Activated CD8-positive, alpha-beta memory T cell treated with anti-CD3 and anti-CD28 coated beads, Interleukin-2, amount 10 ng/mL, durations not matched to agents 7 days and 5 days (primary cell): ENCODE measurements at regions not wholly inside any gene's neighbourhood (a gene's known extent, or its start where the extent isn't known, plus 50 kb on each side); places are given as distances from the start of the nearest gene placed in this dataset.

Source experiments
- ATAC-seq: fragments of 150-1000 bp; cut with Tn5 transposase; one replicate; pipeline ENCODE4 v1.10.0; 2021; ENCODE audit warnings: moderate library complexity
- CTCF ChIA-PET: fragments of 350-600 bp; sonication (Branson Sonifier 250); formaldehyde crosslinking; loops from one replicate; lab custom pipeline; 2021; ENCODE audit warnings: antibody characterized with exemption; lab: Charles Lee
- DNase-seq: peaks from one replicate; pipeline ENCODE4 v3.0.0-alpha.2; 2020
- H3K27ac Mint-ChIP-seq: one replicate; pipeline ENCODE4 v1.8.0; 2021; ENCODE audit warnings: mild to moderate bottlenecking, mixed read lengths
- H3K27me3 Mint-ChIP-seq: one replicate; pipeline ENCODE4 v1.8.0; 2021; ENCODE audit warnings: mixed read lengths
- H3K36me3 Mint-ChIP-seq: one replicate; pipeline ENCODE4 v1.8.0; 2021; ENCODE audit warnings: mild to moderate bottlenecking, mixed read lengths
- H3K4me1 Mint-ChIP-seq: one replicate; pipeline ENCODE4 v1.8.0; 2021; ENCODE audit warnings: mixed read lengths
- H3K4me3 Mint-ChIP-seq: one replicate; pipeline ENCODE4 v1.8.0; 2021; ENCODE audit warnings: mild to moderate bottlenecking, moderate library complexity, mixed read lengths
- H3K9me3 Mint-ChIP-seq: one replicate; pipeline ENCODE4 v1.8.0; 2022; ENCODE audit warnings: low read depth, mixed read lengths

GRCh38 chr1:234696148-234696576, 86.2 kb upstream of the IRF2BP2 start:
- Mint-ChIP-seq H3K27ac (no peak overlapping the region), H3K4me3 (no peak overlapping the region), H3K9me3 (no peaks in the 10 kb centered on the region), H3K36me3 (no peaks in the 10 kb centered on the region), H3K27me3 (peaks cover 2% of the 10 kb centered on the region), H3K4me1 (no peaks in the 10 kb centered on the region)
- CTCF ChIA-PET: no interaction called here
- ATAC-seq (no peak), DNase-seq (no peak)

GRCh38 chr1:234694661-234695060, 84.7 kb upstream of the IRF2BP2 start:
- Mint-ChIP-seq H3K9me3 (no peaks in the 10 kb centered on the region), H3K4me3 (no peak overlapping the region)

DNA sequence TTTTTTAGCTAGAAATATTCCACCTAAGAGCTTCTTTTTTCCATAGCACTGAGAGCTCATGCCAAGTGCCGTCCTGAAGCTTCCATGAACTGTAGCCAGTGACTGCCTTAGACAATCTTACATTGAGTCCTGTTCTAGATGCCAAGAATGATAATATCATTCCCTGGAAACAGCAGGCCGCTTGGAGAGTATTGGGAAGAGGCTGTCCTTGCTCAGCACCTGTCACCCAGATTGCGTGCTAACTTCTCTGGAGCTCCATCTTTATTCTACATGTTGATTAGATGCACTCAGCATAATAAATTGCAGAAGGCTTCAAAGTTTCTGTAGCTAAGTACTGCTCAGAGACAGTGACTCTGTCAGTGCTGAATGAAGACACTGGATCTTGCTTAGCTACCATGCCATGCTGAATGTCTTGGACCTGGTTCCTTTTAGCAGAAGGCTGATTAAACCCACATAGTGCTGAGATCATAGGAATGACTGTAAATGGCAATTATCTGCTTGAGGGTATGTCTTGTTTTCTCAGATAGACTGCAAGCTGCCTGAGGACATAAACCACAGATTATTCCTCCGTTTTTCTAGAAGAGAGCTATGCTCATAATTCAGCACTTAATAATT, 83.1 kb upstream of the IRF2BP2 start:
- CTCF ChIA-PET: no interaction called here
- no peaks in the 10 kb centered on the region for H3K9me3 Mint-ChIP-seq
- DNase-seq: no peak
- H3K27me3 Mint-ChIP-seq: peaks cover 2% of the 10 kb centered on the region
- H3K4me3 Mint-ChIP-seq: no peak overlapping the region
- no peaks in the 10 kb centered on the region for H3K36me3 Mint-ChIP-seq
- no peaks in the 10 kb centered on the region for H3K4me1 Mint-ChIP-seq
- no peak for ATAC-seq
- no peak overlapping the region for H3K27ac Mint-ChIP-seq

More at GRCh38 chr1:234694661-234695060, 84.7 kb upstream of the IRF2BP2 start:
- CTCF ChIA-PET: interaction anchor here (1.3 kb wide), 1 partner anchor 31 kb away, joined by 3 read pairs; no protein-coding TSS in a partner anchor
- H3K27me3 Mint-ChIP-seq: peaks cover 2% of the 10 kb centered on the region
- no peak for ATAC-seq
- H3K4me1 Mint-ChIP-seq: no peaks in the 10 kb centered on the region
- DNase-seq: no peak
- H3K27ac Mint-ChIP-seq: no peak overlapping the region
- H3K36me3 Mint-ChIP-seq: no peaks in the 10 kb centered on the region

DNA sequence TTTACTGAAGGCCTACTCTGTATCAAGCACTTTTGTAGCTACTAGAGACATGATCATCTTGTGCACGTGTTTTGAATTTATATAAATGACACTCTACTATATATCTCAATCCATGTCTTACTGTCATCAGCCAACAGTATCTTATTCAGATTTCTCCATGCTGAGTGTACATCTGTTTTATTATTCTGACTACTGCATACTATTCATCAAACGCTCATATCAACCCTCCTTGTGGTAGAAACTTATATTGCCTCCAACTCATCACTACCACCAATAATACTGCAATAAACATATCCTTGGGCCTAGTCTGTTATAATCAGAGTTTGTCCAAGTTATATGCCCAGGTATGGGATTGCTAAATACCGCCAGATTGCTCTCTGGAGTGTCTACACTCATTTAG, 81.6 kb upstream of the IRF2BP2 start:
- DNase-seq: no peak
- Mint-ChIP-seq H3K27ac (no peak overlapping the region), H3K27me3 (peaks cover 5% of the 10 kb centered on the region), H3K4me1 (no peaks in the 10 kb centered on the region), H3K36me3 (no peaks in the 10 kb centered on the region), H3K4me3 (no peak overlapping the region), H3K9me3 (peaks cover 1% of the 10 kb centered on the region)
- CTCF ChIA-PET: no interaction called here
- no peak for ATAC-seq

DNA sequence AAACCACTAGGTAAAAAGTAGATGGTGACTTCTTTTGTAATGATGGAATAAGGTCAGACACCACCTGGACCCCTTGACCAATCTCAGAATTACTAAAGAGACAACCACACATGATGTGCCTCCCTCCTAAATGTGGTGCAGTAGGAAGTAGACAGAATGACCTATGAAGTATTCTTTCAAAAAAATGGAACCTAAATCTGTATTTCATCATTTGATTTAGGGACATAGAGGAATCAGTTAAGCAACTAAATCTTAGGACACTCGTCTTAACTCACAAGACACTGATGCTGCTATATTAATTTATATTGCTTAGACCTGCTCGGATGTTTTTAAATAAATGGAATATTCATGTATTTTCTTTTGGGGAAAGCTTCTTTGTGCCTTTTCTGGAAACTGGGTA, 80.9 kb upstream of the IRF2BP2 start:
- Mint-ChIP-seq H3K36me3 (peaks cover 2% of the 10 kb centered on the region), H3K9me3 (peaks cover 4% of the 10 kb centered on the region), H3K4me3 (no peak overlapping the region), H3K4me1 (no peaks in the 10 kb centered on the region), H3K27ac (no peak overlapping the region), H3K27me3 (peaks cover 5% of the 10 kb centered on the region)
- CTCF ChIA-PET: no interaction called here
- ATAC-seq (no peak), DNase-seq (no peak)

GRCh38 chr1:234689236-234689635, 79.3 kb upstream of the IRF2BP2 start:
- Mint-ChIP-seq H3K36me3 (peaks cover 4% of the 10 kb centered on the region), H3K4me1 (no peaks in the 10 kb centered on the region), H3K9me3 (peaks cover 6% of the 10 kb centered on the region), H3K27ac (no peak overlapping the region), H3K4me3 (no peak overlapping the region), H3K27me3 (peaks cover 6% of the 10 kb centered on the region)
- CTCF ChIA-PET: no interaction called here
- DNase-seq: no peak
- no peak for ATAC-seq

DNA sequence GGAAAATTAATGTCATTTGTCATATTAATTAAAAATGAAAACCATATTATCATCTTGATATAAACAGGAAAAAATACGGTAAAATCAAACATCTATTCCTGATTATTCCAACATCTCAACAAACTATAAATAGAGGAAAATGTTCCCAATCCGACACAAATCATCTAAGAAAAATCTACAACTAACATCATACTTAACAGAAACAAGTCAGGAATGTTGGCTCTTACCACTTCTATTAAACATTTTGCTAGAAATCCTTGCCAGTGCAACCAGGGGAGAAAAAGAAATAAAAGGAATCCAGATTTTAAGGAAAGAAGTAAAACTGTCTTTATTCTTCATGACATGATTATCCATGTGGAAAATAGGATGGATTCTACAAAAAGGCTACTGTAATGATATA, 77.0 kb upstream of the IRF2BP2 start:
- no peak for DNase-seq
- H3K4me1 Mint-ChIP-seq: no peaks in the 10 kb centered on the region
- peaks cover 6% of the 10 kb centered on the region for H3K27me3 Mint-ChIP-seq
- ATAC-seq: no peak
- peaks cover 6% of the 10 kb centered on the region for H3K9me3 Mint-ChIP-seq
- CTCF ChIA-PET: no interaction called here
- H3K36me3 Mint-ChIP-seq: peaks cover 4% of the 10 kb centered on the region
- H3K27ac Mint-ChIP-seq: no peak overlapping the region
- H3K4me3 Mint-ChIP-seq: no peak overlapping the region

GRCh38 chr1:234686035-234686434, 76.1 kb upstream of the IRF2BP2 start:
- Mint-ChIP-seq H3K36me3 (peaks cover 4% of the 10 kb centered on the region), H3K9me3 (peaks cover 6% of the 10 kb centered on the region), H3K4me3 (no peak overlapping the region), H3K27ac (no peak overlapping the region), H3K4me1 (no peaks in the 10 kb centered on the region), H3K27me3 (peaks cover 6% of the 10 kb centered on the region)
- ATAC-seq: no peak
- CTCF ChIA-PET: no interaction called here
- DNase-seq: no peak

GRCh38 chr1:234684856-234685255, 74.9 kb upstream of the IRF2BP2 start:
- CTCF ChIA-PET: no interaction called here
- peaks cover 6% of the 10 kb centered on the region for H3K27me3 Mint-ChIP-seq
- no peaks in the 10 kb centered on the region for H3K4me1 Mint-ChIP-seq

DNA sequence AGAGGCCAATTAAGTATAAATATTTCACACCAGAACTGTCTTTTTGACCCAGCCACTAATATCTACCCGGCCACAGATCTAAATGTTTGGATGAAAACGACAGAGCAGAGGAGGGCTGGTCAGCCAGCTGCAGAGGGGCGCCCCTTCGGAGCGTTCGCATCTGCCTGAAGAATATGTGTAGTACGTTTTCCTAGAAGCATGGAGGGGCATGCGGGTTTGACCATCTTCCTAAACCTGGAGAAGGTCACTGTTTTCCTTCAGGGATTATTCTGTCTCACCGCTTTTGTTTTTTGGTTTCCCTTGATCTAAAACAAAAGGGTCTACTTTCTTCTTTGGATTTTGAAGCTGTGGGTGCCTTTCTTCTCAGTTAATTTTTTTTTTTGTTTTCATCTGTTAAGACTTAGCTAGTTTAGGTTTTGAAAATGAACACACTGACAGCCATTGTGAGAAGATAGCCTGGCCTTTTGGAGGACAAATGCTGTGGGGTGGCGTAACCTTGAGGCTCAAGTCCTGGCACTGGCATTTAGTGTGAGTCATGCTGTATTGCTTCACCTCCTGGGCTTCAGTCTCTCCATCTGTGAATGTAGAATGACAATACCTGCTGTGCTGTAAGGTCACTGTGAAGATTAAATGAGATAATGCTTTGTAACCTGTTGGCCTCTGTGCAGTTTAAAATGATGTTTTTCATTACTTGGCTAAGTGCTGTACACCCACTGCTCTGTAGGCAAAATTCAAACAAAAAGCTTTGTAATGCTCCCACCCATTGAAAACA, 74.1 kb upstream of the IRF2BP2 start:
- Mint-ChIP-seq H3K9me3 (peaks cover 6% of the 10 kb centered on the region), H3K36me3 (peaks cover 4% of the 10 kb centered on the region), H3K4me3 (no peak overlapping the region), H3K4me1 (no peaks in the 10 kb centered on the region), H3K27ac (no peak overlapping the region), H3K27me3 (peaks cover 7% of the 10 kb centered on the region)
- DNase-seq (no peak), ATAC-seq (no peak)
- CTCF ChIA-PET: no interaction called here

More at GRCh38 chr1:234684856-234685255, 74.9 kb upstream of the IRF2BP2 start:
- Mint-ChIP-seq H3K27ac (no peak overlapping the region), H3K9me3 (peaks cover 6% of the 10 kb centered on the region), H3K36me3 (peaks cover 4% of the 10 kb centered on the region), H3K4me3 (no peak overlapping the region)
- DNase-seq (no peak), ATAC-seq (no peak)

GRCh38 chr1:234683127-234683860, 73.3 kb upstream of the IRF2BP2 start:
- H3K9me3 Mint-ChIP-seq: peaks cover 6% of the 10 kb centered on the region
- no peaks in the 10 kb centered on the region for H3K4me1 Mint-ChIP-seq
- ATAC-seq (no peak), DNase-seq (no peak)
- no peak overlapping the region for H3K27ac Mint-ChIP-seq
- H3K4me3 Mint-ChIP-seq: no peak overlapping the region
- H3K36me3 Mint-ChIP-seq: peaks cover 4% of the 10 kb centered on the region
- CTCF ChIA-PET: no interaction called here
- H3K27me3 Mint-ChIP-seq: peaks cover 10% of the 10 kb centered on the region

GRCh38 chr1:234681990-234682389, 72.0 kb upstream of the IRF2BP2 start:
- peaks cover 6% of the 10 kb centered on the region for H3K27me3 Mint-ChIP-seq
- no peak for DNase-seq
- no peak overlapping the region for H3K27ac Mint-ChIP-seq
- ATAC-seq: no peak
- H3K4me1 Mint-ChIP-seq: no peaks in the 10 kb centered on the region
- peaks cover 5% of the 10 kb centered on the region for H3K9me3 Mint-ChIP-seq
- CTCF ChIA-PET: no interaction called here
- no peak overlapping the region for H3K4me3 Mint-ChIP-seq
- peaks cover 4% of the 10 kb centered on the region for H3K36me3 Mint-ChIP-seq

DNA sequence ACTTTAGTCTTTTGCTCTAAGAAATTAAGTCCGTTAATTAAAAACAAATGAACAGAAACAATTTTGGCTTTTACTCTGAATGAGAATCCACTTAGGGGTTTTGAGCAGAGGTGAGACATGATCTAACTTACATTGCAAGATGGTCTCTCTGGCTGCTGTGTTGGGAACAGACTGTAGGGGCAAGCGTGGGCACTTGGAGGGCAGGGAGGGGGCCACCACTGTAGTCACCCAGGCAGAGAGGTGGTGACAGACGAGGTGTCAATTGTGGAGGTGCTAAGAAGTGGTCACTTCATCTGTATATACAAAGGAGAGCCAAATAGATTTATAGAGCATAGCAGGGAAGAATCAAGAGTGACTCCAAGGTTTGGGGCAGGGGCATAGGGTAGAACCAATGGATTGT, 71.1 kb upstream of the IRF2BP2 start:
- CTCF ChIA-PET: no interaction called here
- ATAC-seq (no peak), DNase-seq (no peak)
- H3K9me3 Mint-ChIP-seq: peaks cover 5% of the 10 kb centered on the region
- peaks cover 6% of the 10 kb centered on the region for H3K27me3 Mint-ChIP-seq
- H3K36me3 Mint-ChIP-seq: peaks cover 4% of the 10 kb centered on the region
- peaks cover 5% of the 10 kb centered on the region for H3K4me1 Mint-ChIP-seq
- H3K4me3 Mint-ChIP-seq: no peak overlapping the region
- no peak overlapping the region for H3K27ac Mint-ChIP-seq
